Muscle layer of duodenum (tissue), 2 donors: ENCODE measurements at regions not wholly inside any gene's neighbourhood (a gene's known extent, or its start where the extent isn't known, plus 50 kb on each side); places are given as distances from the start of the nearest gene placed in this dataset.

Experiments used
- H3K27ac ChIP-seq: one replicate; pipeline ENCODE4 v1.7.0; 2013; ENCODE audit warnings: mild to moderate bottlenecking, low read length
- H3K27me3 ChIP-seq: one replicate; pipeline ENCODE4 v1.7.0; 2013; ENCODE audit warnings: low read depth, mild to moderate bottlenecking, control low read depth, low read length
- H3K36me3 ChIP-seq, 2 donors: one replicate each; pipeline ENCODE4 v1.7.0; 2013; ENCODE audit warnings: low read length in 2 of 2, control low read depth in 1 of 2, mild to moderate bottlenecking in 1 of 2; ENCODE audit not compliant: insufficient read depth in 2 of 2, control insufficient read depth in 1 of 2
- H3K4me1 ChIP-seq, 2 donors: one replicate each; pipeline ENCODE4 v1.7.0; 2013; ENCODE audit warnings: low read length in 2 of 2, mild to moderate bottlenecking in 2 of 2, control low read depth in 1 of 2, moderate library complexity in 1 of 2; ENCODE audit not compliant: insufficient read depth in 2 of 2, control insufficient read depth in 1 of 2
- H3K4me3 ChIP-seq, 2 donors: one replicate each; pipeline ENCODE4 v1.7.0; 2013; ENCODE audit warnings: low read length in 2 of 2, low read depth in 1 of 2, mild to moderate bottlenecking in 1 of 2
- H3K9me3 ChIP-seq, 2 donors: one replicate each; pipeline ENCODE4 v1.7.0; 2013; ENCODE audit warnings: low read length in 2 of 2, control low read depth in 1 of 2, mild to moderate bottlenecking in 1 of 2; ENCODE audit not compliant: control insufficient read depth in 1 of 2
- donor health status: healthy.

DNA sequence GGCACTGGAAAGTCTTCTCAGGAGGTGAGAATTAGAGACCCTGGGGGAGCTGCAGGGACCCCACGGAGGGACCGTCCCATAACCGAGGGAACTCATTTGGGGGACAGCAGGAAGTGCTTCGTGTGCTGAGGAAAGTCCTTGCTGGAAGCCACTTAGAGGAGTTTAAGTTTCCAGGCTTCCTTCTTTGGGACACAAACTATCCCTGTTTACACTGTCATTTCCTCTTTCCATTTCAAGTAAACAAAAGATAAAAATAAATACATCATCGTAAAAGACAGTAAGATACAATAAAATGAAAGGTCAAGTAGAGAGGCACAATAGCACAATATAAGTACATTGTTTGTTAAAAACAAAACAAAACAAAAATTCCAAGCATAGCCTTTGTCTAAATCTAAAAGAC, 101.2 kb downstream of the TTLL2 start:
- Histone ChIP-seq H3K4me1 (peaks cover 0 to 4% of the 10 kb centered on the region in 2 donors), H3K36me3 (no peaks in the 10 kb centered on the region), H3K9me3 (peaks cover 2% of the 10 kb centered on the region in 2 donors), H3K4me3 (no peak overlapping the region), H3K27ac (no peak overlapping the region), H3K27me3 (no peaks in the 10 kb centered on the region)

- Histone ChIP-seq H3K9me3 (peaks cover 2% of the 10 kb centered on the region in 2 donors), H3K36me3 (no peaks in the 10 kb centered on the region), H3K27ac (no peak overlapping the region), H3K4me1 (peaks cover 0 to 4% of the 10 kb centered on the region in 2 donors), H3K4me3 (no peak overlapping the region), H3K27me3 (no peaks in the 10 kb centered on the region)
These were observed 101.8 kb downstream of the TTLL2 start for GRCh38 chr6:167426651-167427050.

- Histone ChIP-seq H3K36me3 (no peaks in the 10 kb centered on the region), H3K4me3 (no peak overlapping the region), H3K27me3 (no peaks in the 10 kb centered on the region), H3K9me3 (peaks cover 2% of the 10 kb centered on the region in 2 donors), H3K27ac (no peak overlapping the region), H3K4me1 (peaks cover 0 to 4% of the 10 kb centered on the region in 2 donors)
These were observed 103.9 kb downstream of the TTLL2 start for GRCh38 chr6:167428664-167429333.

DNA sequence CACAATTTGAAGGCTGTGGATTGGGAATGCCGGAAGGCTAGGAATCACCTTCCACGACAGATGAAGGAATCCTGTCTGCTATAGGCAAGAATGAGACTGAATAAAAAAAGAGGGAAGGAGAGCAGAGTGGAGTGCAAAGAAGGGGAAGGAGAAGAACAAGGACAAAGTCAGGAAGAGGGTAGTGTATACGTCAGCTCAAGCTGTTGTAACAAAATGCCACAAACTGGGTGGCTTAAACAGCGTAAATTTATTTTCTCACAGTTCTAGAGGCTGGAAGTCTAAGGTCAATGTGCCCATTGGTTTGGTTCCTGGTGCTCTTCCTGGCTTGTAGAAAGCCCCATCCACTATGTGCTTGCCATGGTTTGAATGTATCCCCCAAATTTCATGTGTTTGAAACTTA, 104.5 kb downstream of the TTLL2 start:
- Histone ChIP-seq H3K27me3 (no peaks in the 10 kb centered on the region), H3K27ac (no peak overlapping the region), H3K4me3 (no peak overlapping the region), H3K9me3 (peaks cover 2% of the 10 kb centered on the region in 2 donors), H3K4me1 (peaks cover 0 to 4% of the 10 kb centered on the region in 2 donors), H3K36me3 (no peaks in the 10 kb centered on the region)

GRCh38 chr6:167435209-167435728, 110.4 kb downstream of the TTLL2 start:
- Histone ChIP-seq H3K27me3 (no peaks in the 10 kb centered on the region), H3K36me3 (no peaks in the 10 kb centered on the region), H3K4me3 (no peak overlapping the region), H3K4me1 (no peaks in the 10 kb centered on the region), H3K27ac (no peak overlapping the region), H3K9me3 (no peaks in the 10 kb centered on the region)

DNA sequence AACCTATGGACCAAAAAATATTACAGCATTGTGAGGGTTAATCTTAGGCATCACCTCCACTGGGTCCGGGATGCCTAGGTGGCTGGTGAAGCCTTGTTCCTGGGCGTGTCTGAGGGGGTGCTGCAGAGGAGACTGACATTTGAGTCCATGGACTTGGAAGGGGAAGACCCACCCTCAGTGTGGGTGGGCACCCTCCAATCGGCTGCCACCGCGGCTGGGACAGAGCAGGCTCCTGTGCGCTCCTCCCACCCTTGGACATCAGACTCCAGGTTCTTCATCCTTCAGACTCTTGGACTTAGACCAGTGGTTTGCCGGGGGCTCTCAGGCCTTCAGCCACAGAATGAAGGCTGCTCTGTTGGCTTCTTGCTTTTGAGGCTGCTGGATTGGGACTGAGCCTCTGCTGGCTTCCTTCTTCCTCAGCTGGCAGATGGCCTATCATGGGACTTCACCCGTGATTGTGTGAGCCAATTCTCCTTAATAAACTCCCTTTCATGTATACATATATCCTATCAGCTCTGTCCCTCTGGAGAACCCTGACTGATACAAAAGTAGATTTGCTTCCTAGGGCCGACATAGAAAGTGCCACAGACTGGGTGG, 113.1 kb downstream of the TTLL2 start:
- Histone ChIP-seq H3K9me3 (no peaks in the 10 kb centered on the region), H3K4me3 (no peak overlapping the region), H3K27ac (no peak overlapping the region), H3K4me1 (peaks cover 0 to 5% of the 10 kb centered on the region in 2 donors), H3K36me3 (no peaks in the 10 kb centered on the region), H3K27me3 (no peaks in the 10 kb centered on the region)

- Histone ChIP-seq H3K27me3 (no peaks in the 10 kb centered on the region), H3K4me1 (peaks cover 0 to 5% of the 10 kb centered on the region in 2 donors), H3K27ac (no peak overlapping the region), H3K36me3 (no peaks in the 10 kb centered on the region), H3K4me3 (no peak overlapping the region), H3K9me3 (no peaks in the 10 kb centered on the region)
These were observed 116.9 kb downstream of the TTLL2 start for GRCh38 chr6:167441715-167442206.

DNA sequence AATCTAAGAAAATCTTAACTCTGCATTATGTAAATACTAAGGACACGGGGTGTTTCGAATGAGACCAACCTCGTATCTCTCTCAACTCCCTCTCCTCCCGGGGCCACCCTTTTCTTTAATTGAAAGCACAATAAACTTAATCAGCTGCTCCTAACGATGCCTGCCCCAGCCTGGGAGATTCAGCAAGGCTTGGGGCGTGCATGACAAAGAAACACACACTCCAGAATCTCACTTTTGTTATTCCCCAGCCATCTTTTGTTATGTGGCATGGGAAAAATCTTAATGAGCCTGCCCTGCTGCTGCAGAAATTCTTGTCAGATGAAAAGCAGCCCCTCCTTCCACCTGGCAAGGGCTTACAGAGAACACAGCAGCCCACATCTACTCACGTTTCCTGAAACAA, 117.4 kb downstream of the TTLL2 start:
- Histone ChIP-seq H3K9me3 (no peaks in the 10 kb centered on the region), H3K27ac (no peak overlapping the region)

DNA sequence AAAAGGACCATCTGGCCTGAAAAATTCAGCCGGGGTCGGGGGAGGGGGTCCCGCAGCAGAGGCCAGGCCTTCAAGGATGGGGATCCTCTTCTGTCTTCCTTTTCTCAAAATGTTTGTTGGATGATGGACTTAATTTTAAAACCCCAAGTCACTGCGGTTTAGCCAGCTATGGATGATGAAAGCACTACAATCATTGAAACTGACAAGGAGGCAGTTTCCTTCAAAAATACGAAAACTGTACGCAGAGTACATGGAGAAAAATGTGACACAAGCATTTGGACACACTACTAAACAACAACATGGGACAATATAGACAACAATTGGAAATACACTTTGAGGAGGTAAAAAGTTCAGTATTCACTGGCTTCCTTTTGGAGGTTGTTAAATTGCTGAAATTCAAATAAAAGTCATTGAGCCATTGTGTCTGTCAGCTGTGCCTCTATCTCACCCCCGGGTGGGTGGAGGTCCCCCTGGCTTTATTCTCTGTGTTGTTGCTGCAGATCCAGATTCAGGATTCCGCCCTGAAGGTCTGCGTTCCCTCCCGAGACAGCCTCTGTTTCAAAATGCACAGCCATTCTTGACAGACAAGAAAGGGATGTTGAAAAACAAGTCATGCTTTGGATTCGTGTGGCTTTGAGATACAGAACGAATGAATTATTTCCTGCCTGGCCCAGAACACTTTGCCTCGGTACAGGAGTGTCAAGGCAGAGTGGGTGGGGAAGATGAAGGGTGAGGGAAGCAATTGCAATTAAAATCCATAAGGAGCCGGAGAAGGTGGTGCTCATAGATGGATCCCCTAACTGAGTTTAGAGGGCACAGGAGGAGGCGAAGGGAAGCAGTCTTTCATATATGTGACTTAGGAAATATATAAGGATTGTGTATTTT, 118.2 kb downstream of the TTLL2 start:
- no peaks in the 10 kb centered on the region for H3K36me3 ChIP-seq
- no peak overlapping the region for H3K27ac ChIP-seq
- no peaks in the 10 kb centered on the region for H3K9me3 ChIP-seq
- no peak overlapping the region for H3K4me3 ChIP-seq
- peaks cover 0 to 5% of the 10 kb centered on the region in 2 donors for H3K4me1 ChIP-seq
- H3K27me3 ChIP-seq, result no peaks in the 10 kb centered on the region

More for the DNA sequence above, 117.4 kb downstream of the TTLL2 start:
- H3K36me3 ChIP-seq, result no peaks in the 10 kb centered on the region
- H3K4me3 ChIP-seq, result no peak overlapping the region
- peaks cover 0 to 5% of the 10 kb centered on the region in 2 donors for H3K4me1 ChIP-seq
- no peaks in the 10 kb centered on the region for H3K27me3 ChIP-seq

DNA sequence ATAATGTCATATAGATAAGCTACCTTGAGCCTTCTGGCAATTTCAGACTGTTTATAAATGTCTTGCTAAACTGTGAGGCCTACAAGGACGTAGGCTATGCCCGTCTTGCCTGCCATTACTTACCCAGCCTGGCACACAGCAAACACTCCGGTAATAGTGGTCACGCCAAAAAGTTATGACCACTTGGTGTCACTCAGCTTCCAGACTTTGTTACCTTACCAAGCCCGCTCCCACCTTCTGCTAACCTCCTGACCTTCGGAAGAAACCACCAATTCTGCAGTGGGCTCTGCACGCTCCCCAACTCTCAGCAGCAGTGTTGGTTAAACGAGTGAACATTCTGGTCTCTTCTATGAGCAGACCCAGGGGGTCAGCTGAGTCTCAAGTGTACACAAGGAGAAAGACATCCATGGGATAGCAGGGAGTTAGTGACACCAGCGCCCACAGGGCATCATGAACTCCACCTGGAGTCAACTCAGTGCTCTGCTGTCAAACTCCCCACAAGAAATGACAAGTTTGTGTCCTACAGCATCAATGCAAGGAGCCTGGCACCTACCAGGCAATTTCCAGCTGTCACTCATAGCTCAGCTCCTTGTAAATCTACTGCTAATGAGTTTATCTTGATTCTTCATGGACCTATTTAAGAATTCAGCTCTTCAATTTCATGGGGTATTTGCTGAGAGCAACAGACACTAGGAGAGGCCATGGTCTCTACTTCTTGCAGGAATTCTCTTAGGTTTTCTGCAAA, 119.9 kb downstream of the TTLL2 start:
- no peak overlapping the region for H3K4me3 ChIP-seq

More for the DNA sequence above, 119.9 kb downstream of the TTLL2 start:
- Histone ChIP-seq H3K36me3 (no peaks in the 10 kb centered on the region), H3K4me1 (peaks cover 0 to 5% of the 10 kb centered on the region in 2 donors), H3K9me3 (no peaks in the 10 kb centered on the region), H3K27me3 (no peaks in the 10 kb centered on the region), H3K27ac (no peak overlapping the region)
